Stimulated activated CD4-positive, alpha-beta T cell treated with anti-CD3 and anti-CD28 coated beads, Interleukin-2, amount 100 ng/mL, for 48 hours (primary cell): ENCODE measurements at regions not wholly inside any gene's neighbourhood (a gene's known extent, or its start where the extent isn't known, plus 50 kb on each side); places are given as distances from the start of the nearest gene placed in this dataset.

Experiments
- DNase-seq, 2 donors: peaks; one replicate each; pipeline ENCODE4 v3.0.0-alpha.2; 2020

DNA sequence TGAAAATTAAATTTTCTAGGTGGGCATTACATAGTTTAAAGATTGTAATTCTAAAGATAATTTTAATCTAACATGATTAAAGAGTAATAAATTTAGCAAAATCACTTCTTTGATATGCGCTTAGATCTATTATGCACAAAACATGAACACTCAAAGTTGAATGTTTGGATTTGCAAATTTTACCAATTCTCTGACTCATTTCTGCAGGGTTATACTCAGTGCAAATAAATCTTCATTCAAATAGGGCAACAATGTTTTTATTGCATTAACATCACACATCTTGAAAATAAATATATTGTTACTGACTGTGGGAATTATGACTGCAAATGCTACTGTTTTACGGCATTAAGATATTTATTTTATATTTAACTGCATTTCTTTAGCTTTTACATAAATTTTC is 110.7 kb downstream of the OGFRL1 start:
- DNase-seq = no peak

DNA sequence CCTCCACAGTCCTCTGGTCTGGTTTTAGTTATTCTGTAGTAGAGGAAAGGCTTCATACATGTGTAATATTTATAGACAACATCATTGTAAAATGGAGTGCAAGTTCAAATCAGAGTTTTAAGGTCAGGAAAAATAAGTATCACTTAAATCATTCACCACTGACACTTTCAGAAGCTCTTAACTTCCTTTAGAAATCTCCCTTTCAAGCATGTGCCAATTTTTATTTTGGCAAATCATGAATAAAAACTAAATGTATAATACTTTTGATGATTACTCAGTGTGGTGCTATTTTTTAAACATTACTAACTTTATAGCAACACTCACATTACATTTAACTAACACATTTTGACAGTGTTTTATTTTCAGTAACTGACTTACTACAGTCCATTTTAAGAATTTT is 112.2 kb downstream of the OGFRL1 start:
- DNase-seq = no peak

DNA sequence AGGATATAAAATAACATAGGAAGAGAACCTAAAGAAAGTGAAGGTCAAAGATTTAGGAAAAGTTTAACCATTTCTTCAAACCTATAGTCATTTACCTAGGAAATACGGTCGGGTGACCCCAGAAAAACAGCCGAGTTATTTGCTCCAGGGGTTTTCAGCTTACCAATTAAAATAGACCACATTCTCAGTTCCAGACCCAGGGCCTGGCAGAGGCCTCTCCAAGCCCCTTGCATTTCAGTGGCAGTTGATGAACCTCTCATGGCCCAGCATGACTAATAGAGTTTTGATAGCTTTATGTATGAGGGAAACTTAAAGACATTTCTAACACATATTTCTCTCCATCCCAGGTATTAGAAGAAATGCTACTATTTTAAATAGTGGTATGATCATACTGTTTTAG is 113.5 kb downstream of the OGFRL1 start:
- DNase-seq = no peak

DNA sequence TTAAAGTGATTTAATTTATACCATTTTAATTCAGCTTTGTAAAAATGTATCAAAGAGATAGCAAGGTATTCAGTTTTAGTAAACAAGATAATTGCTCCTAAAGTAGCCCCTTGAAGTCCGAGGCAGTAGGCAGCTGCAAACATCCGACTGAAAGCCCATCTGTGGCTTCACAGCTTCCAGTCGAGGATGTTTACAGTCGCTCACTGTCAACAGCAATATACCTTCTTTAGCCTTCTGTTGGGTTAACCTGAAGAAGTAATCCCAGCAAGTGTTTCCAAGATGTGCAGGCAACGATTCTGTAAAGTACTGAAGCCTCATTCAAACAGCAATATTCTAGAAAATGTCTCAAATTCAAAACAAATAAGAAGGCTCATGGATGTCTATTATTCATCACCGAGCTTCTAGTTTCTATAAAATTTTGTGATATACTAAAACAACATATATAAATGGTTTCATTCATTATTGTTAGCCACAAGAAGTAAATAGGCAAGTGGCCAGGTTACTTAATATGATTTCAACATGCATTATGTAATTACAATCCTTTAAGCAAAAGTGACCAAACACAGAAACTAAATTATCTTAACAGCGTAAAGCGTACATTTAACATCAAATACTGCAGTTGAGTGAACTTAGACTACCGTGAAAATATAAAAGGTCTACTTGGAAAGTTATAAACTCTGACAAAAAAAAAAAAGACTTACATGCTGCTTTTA is 115.0 kb downstream of the OGFRL1 start:
- no peak for DNase-seq

DNA sequence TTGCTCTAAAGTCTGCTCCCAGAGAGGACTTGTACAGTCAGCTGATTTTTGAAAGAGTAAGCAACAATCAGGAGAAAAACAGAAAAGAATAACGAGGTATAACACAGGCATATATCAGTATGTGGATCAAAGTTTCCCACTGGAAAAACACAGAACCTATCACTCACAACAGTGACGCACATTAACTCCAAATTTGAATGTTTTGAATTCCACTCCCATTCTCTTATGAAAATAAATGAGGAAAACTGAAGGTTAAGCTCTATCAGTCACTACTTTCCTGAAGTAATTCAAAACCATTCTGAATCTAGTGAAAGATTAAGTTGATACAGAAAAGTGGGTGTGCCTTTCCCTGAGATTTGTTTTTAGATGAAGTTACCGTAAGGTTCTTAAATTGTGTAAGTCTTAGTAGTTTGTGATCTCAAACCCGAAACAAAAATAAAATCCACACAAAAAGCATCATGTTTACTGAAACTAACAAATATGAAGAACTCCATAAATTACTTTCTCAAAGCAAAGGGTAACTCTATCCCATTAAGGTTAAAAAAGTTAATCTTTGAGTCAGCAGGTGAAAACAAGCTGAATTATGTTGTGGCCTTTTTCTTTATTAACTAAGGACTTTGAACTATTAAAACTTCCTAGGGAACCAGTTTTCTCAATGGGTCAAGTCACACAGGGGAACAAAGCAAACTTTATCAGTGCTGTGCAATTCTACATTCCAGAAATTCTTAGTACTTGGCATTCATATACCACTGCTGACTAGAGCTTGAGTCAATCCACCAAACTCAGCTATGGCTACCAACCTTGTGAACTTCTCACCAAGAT is 115.7 kb downstream of the OGFRL1 start:
- no peak for DNase-seq

DNA sequence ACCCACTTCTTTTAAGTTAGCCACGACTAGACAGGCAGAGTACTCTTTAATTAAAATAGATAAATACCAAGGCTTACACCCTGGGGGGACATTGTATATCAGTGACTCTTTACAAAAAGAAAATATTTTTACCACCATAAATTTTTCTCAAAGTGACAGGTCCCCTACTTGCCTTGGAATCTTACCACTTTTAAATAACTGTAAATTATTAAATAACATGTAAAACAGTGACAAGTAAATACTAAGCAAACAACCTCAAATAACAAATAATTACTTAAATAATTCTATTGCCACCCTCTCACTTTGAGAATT is 116.3 kb downstream of the OGFRL1 start:
- DNase-seq = no peak

DNA sequence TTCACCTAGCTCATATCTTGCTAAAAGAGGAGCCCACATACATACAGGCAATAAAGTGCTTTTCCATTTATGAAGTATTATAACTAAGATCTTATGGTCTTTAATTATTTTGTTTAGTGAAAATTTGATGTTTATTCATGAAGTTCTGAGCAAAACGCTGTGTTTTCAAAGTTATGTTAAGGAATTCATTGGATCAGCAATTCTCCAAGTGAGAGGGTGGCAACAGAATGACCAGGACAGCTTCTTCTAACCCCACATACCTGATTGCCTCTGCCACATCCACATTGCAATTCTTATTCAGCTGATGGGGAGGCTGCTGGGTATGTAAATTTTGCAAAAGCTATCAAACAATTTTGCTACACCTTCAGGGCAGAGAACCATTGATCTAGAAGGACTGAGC is 116.8 kb downstream of the OGFRL1 start:
- no peak for DNase-seq

DNA sequence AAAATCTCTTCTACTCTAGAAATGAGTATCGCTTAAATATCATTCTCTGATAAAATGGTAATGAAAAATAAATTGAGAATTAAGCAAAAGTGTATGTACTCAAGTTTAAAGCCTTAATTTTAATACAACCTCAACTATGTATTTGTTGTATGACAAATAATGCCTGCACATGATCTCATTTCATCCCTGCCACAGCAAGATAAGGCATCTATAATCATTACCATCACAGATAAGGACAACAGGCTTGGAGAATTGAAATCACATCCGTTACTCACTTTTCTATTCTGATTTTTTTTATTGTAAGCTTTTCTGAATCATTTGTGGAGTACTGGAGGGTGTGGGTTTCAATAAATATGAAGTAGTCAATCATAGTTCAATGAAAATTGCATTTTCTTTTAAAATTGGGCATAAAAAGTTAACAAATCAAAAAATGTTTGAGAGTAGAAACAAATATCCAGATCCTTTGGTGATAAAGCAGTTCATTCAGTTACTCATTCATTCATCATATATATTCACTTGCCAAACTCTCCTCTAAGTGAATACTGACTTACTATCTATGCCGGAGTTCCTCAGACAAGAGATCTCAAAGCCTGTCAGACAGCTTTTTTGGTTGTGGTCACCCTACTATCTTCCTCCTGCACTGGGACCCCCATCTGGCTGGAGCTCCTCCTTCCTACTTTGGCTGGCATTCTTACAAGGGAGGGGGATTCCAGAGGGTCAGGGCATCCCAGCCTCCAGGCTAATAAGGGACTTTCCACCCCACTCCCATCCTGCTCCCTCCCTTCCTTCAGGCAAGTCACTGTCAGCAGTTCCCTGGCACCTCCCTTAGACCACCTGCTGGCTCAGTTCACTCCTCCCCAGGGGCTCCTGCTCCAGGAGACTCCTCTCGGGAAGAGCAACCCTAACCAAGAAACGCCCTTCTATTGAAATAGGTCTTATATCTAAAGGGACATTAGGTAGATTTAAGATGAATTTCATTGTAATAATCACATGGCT is 118.6 kb downstream of the OGFRL1 start:
- DNase-seq = no peak

DNA sequence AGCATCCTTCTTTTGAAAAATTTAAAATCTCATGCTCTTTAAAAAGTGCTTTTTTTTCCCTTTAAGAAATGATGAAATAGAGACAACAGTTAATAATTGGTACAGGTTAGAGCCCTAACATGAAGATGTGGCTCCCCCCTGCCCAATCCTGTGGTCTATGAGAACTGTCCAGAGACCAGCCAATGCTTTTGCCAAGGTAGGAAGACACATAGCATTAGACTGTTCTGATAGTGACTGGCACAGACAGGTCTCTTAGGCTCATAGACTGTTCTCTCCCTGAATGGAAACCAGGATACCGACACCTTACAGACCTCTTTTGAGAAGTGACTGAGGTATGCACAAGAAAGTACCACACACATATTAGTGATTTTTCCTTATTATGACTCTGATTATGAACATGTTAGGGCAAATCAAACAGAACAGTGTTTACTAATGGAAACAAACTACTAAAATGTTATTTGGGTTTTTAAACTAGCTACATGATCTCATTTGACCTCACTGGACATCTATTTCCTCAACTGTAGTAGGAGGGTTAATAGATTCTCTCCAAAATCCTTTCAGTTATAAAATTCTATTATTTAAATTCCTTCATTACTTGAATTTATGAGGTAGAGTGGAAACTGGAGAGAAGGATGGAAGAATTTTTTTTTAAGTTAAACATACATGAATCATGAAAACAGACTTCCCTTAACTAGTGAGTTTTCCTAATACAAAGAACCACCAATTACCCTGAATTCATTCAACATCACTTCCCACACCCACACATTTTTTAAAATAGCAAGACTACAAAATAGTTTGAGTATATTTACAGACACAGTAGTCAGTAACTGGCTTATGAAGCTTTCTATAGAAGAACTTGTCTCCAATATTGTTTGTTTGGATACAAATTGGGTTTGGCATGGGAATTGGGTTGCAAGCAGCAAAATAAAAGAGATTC is 120.4 kb downstream of the OGFRL1 start:
- DNase-seq = no peak

DNA sequence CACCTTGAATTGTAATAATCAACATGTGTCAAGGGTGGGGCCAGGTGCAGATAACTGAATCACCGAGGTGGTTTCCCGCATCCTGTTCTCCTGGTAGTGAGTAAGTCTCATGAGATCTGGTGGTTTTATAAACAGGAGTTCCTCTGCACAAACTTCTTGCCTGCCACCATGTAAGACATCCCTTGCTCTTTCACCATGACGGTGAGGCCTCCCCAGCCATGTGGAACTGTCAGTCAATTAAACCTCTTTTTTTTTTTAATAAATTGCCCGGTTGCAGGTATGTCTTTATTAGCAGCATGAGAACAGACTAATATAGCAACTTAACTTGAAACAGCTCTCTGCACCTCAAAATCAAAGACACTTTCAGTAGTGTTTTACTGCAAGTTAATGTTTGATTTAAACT is 121.6 kb downstream of the OGFRL1 start:
- DNase-seq = no peak

DNA sequence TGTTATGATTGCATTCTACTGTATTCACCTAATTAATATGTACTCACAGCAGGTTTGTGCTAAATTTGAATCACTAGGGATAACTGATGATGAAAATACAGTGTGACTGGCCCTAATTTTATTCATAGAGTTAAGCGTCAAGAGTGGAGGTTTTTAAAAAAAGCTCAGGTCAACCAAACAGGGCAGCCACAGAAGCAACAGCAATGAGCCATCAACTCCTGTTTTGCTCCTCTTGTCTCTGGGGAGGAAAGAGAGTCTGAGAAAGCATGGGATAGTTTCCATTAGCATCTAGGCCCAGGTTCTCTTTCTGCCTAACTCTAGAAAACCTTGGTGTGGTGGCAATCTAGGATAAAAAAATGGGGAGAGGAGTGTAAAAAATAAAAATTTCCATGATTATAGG is 122.1 kb downstream of the OGFRL1 start:
- DNase-seq = no peak

DNA sequence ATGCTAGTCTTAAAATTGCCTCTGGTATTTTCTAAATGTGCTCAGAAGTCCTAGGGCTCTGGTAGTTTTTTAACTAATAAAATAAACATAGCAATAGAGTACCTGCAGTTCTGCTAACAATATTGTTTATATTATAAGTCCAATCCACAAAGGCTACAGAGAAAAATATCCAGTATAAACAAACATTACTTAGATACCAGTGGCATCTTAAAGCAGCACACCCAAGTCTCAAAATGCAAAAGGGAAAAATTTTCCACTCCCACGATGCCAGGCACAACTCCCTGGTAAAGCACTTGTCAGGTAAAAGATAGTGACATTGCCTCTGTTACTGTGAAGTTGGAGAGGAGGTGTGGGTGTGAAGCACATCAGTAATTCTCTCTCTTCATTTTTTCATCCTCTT is 123.3 kb downstream of the OGFRL1 start:
- DNase-seq = no peak

DNA sequence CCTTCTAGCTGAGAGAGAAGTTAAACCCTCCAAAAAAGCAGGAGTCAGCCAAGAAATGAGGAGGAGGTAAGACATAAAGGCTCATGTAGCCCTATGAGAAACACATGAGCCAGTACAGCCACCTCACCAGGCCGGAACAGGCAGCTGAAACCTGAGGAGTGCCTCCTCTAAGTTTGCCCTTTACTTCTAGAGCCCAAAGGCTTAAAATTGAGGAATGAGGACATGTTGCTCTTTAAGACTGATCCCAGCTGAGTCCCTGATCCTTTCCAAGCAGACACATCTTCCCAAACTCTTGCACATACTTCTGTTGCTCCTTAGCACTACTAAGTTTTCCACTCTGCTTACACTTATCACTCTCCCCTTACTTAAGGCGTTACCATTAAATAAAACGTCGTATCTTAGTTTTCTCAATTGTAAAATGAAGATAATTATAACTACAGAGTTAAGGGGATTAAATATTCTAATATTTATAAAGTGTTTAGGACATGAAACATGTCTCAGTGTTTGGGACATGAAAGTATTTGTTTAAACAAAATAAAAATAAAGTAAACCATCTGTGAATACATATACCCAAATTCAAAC is 124.0 kb downstream of the OGFRL1 start:
- DNase-seq = no peak

DNA sequence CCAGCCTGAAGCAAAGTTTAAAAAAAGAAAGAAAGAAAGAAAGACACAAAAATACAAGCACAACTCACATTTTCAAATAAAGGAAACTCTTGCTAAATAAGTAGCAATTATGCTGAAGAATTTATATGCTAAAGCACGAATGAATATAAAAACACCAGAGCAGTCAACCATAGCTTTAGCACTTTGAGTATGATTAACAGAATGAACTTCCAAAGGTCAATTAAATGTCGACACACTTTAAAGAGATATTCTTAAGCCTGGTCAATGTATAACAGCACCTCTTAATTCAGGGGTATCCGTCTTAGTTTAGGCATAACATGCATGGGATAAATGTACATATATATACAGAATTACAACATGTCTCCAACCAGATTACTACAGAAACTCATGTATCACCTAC is 125.9 kb downstream of the OGFRL1 start:
- no peak for DNase-seq

DNA sequence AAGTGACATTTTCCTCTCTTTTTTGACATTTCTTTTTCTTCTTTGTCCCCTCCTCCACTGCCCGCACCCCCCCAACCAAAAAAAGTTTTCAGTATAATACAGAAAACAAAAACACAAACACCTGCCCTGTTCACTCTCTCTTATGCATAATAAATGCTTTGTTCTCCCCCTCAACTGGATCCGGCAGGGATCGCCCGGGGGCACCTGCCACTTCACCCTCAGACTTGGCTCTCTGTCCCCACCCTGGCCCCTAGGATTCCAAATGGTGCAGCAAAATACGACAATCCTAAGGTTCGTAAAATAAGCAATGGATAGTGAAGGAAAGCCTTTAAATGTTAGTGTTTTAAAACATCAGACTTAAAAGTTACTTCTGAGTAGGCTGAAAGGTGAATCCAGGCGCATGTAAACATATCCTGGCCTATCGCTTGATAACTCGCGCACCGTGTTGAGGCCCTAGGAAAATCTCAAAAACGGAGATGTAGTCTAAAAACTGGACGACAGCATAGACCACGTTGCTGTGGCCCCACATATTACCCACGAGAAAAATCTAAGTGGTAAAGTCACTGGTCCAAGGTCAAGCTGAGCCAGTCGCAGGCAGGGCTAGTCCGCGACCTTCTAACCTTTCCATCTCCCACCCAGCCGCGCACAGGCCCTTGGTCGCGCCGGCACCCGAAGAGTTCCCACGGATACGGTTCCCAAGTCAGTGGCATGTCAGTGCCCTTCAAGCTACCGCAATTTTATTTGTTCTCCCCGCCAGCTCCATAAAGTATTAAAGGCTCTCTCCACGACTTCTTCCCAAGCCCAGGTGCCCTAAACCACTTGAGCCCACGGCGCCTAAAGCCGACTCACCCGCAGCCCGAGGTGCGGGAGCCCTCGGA is 130.8 kb downstream of the OGFRL1 start:
- DNase-seq = no peak

DNA sequence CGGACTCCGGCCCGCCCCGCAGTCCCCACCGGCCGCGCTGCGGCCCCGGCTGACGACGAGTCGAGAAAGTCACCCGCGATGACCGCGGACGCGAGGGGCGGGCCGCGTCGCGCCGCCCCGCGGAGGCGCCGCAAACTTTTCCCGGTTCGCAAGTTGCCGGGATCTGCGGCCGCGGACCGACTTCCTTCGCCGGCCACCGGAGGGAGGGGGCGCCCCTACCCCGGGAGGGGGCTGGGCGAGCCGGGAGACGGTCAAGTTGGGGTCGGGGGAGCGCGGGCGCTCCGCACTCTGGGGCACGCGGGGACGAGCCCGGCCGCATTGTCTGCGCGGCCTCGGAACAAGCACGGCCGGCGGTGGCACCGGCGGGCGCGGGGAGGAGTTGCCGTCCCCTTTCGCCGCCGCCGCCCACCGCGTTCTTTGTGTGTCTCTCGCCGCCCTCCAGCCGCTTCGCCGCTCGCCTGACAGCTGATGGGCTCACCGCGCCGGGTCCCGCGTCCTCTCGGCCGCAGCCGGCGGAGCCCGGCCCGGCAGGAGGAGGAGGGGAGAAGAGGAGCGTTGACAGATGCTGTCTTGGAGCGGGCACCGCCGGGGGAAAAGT is 131.6 kb downstream of the OGFRL1 start:
- DNase-seq = no peak

DNA sequence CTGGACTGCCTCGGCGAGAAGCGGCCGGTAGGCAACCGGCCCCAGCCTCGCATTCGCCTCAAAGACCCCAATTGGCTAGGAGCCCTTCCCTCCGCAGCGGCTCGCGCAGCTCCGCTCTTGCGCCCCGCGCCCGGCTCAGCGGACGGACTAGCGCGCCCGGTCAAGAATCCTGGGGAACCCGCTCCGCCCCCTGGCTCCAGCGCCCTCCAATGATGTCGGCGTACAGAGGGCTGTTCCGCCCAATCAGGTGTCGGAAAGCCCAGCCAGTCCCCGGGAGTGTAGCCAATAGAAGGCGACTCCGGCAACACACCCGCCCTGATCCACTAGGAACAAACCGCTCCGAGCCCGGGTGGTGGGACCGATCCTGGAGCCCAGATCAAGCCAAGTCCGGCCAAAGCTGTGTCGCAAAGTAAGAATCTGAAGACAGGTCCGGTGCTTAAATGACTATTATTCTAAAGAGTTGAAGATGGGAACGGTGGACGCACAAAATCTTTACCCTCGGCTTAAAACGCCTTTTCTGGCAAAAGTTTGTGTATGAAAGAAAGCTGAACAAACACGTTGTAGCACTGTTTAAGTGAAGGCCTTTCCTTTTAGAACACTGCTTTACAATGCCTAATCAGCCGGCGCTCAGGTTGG is 132.2 kb downstream of the OGFRL1 start:
- peak in 1 of 2 donors; percentile 9 for DNase-seq

DNA sequence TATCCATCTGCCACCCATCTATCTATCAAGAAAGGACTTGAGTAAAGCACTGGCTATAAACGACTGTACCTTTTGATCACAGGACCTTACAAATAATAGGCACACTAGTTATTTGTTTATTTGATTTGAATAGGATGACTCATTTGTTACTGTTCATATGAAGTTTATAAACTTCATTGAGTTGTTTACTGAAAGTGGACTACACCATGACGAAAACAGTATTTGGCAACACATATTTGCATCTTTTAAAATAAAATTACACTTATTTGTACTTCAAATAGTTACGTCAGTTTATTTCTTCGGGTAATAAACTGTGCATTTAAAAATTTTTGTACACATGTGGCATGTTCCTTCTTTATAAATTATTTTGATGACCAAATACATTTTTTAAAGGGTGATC is 133.0 kb downstream of the OGFRL1 start:
- DNase-seq = no peak

DNA sequence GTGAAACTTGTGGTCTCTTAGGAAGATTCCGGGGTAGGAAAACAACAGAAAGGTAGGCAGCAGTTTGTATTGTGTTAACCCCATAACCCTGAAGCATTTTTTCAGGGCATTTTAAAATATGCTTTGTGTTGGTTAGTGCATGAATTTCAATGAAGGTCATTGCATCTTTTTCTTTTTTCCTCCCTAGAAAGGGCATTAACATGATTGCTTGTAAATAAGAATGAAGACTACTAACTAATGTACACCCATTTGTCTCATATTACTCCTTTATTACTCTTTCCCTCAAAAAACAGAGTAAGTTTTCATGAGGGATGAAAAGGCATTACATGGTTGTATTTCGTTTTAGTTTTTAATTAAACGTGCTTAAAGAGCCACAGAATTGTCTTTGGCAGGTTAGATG is 141.4 kb downstream of the OGFRL1 start:
- no peak for DNase-seq

DNA sequence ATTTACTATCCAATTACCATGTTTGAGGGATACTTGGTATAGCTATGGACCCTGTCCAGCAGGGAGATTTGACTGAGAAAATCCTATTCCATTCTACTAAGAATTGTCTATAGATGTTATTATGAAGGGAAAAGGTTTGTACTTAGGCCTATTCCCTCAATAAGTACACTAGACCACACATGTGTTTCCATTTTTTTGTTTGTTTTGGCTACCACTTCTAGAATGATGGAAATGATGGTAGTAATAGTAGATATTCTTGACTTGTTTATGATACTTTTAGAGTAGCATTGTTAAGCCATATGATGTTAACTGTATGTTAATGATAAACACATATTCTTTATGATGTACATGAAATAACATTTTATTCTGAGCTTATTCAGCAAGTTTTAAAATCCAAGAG is 144.8 kb downstream of the OGFRL1 start:
- no peak for DNase-seq
